GM19468 (cell line): ENCODE measurements at regions not wholly inside any gene's neighbourhood (a gene's known extent, or its start where the extent isn't known, plus 50 kb on each side); places are given as distances from the start of the nearest gene placed in this dataset.
"Not testable (repeated sequence)": the region's sequence is repeated elsewhere in the genome, so short reads cannot be mapped to it uniquely, and the experiment has no call there.

ENCODE experiments used
- ATAC-seq: cut with Tn5 transposase; IDR thresholded peaks from one replicate; pipeline ENCODE4 v1.9.1; 2021; ENCODE audit warnings: mild to moderate bottlenecking, moderate library complexity, moderate number of reproducible peaks; ENCODE audit not compliant: unreplicated experiment; ENCODE audit errors: extremely low read depth

GRCh38 chr2:34815052-34815741, 1216.1 kb upstream of the FAM98A start:
- ATAC-seq: no peak

GRCh38 chr2:34810456-34810855, 1211.4 kb upstream of the FAM98A start:
- ATAC-seq: no peak

DNA sequence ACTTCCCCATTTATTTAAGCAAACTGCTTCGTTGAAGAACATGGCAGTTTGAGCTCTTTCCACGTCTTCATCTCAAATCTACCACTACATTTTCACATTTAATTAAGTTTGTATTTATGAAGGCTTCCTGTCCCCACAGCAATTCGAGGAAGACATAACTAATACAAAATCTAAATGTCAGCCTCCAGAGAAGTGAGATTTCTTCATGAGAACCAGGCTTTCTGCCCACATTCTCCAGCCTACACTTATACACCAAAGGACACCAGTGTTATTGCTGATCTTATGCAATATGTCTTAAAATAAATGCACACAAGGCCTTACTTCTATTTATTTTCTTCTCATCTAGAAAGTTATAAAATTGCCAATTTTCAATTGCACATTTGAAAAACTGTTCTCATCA, 1209.3 kb upstream of the FAM98A start:
- no peak for ATAC-seq

- ATAC-seq: no peak
Measured at GRCh38 chr2:34806891-34807290, 1207.8 kb upstream of the FAM98A start.

- no peak for ATAC-seq
Measured at GRCh38 chr2:34806396-34806795, 1207.3 kb upstream of the FAM98A start.

DNA sequence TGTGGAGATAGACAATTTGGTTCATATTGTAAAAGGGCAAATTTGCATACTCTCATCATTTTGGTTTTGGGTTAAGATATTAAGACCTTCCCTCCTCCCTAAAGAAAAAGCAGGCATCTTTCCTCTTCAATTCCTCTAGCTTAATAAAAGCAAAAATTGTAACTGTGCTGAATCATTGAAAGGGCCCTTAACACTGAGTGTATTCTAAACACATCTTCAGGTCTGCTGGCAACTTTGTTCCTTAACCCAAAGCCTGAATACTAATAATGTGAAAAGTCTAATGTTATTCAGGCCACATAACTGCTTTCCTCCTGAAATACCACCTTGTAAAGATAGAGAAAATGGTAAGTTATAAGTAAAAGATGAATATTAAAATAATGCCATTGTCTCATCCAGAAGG, 1200.5 kb upstream of the FAM98A start:
- no peak for ATAC-seq

DNA sequence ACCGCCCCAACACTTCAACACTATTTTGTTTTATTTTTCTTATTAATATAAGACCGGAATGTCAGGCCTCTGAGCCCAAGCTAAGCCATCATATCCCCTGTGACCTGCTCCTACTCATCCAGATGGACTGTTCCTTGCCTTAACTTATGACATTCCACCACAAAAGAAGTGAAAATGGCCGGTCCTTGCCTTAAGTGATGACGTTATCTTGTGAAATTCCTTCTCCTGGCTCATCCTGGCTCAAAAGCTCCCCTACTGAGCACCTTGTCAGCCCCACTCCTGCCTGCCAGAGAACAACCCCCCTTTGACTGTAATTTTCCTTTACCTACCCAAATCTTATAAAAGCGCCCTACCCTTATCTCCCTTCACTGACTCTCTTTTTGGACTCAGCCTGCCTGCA, 1196.5 kb upstream of the FAM98A start:
- ATAC-seq: not testable (repeated sequence)

GRCh38 chr2:34789169-34789568, 1190.1 kb upstream of the FAM98A start:
- ATAC-seq: no peak

DNA sequence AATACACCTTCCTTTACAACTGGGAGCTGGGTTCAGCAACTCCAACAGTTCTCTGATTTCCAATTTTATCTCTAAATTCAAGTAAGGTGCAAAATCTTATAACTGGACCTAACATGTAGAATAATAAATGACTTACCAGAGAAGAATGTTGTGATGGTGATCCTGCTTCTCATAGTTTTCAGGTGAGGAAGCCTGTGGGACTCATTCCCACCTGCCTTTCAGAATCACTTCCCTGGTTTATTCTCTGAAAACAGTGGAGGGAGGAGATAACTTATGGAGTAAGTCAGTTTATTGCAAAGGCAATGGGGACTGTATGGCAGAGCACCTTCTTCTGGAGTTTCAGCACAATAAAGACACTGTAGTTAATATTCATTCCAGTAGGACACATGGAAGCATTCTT, 1188.2 kb upstream of the FAM98A start:
- ATAC-seq: no peak

DNA sequence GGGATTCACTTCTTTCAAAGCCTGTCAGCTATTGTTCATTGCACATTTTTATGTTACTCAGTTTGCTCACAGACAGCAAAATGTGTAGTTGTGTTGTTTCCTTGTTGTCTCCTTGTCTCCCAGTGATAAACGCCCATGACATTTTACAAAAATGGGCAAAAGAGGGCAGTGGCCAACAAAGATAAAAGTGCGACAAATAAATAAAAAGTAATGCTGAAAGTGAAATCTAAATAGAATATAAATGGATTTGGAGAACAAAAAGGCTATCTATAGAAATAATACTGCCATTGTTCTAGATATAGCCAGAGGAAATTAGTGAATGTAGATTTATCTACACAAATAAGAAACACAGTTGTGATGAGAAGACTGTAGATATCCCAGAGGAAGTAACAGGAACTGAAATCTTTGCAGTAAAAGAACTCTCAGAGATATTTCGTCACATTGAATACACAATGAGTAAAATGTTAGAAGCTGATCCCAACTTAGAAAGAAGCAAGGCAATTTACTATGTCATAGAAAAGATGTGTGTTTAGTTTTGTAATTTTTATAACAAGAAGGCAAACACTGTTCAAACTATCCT, 1186.2 kb upstream of the FAM98A start:
- ATAC-seq: no peak

- no peak for ATAC-seq
Measured at GRCh38 chr2:34784701-34785100, 1185.6 kb upstream of the FAM98A start.

DNA sequence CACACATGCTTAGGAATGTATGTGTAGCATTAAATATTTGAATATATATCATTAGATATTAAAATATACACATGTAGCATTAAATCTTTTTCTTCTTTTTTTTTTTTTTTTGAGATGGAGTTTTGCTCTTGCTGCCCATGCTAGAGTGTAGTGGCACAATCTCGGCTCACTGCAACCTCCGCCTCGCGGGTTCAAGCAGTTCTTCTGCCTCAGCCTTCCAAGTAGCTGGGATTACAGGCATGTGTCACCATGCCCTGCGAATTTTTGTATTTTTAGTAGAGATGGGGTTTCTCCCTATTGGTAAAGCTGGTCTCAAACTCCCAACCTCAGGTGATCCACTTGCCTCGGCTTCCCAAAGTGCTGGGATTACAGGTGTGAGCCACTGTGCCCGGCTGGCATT, 1151.6 kb upstream of the FAM98A start:
- not testable (repeated sequence) for ATAC-seq

- ATAC-seq: no peak
Measured at GRCh38 chr2:34747643-34748042, 1148.5 kb upstream of the FAM98A start.

DNA sequence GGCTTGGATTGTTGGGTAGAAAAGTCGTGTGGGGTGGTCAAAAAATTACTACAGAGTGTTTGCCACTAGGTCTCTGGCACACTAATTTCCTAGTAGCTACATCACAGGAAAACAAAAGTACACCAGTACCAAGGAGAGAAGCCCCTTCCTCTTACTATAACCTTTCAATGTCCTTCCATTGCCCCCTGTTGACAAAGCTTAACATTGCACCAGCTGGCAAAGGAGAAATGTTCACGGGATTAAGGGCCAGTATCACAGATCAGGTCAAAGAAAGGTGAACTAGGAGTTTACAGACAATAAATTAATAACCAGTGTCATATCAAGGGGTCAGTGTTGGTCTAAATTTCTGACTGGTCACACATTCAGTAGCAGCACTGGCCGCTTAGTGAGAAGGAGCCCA, 1139.6 kb upstream of the FAM98A start:
- ATAC-seq: no peak

DNA sequence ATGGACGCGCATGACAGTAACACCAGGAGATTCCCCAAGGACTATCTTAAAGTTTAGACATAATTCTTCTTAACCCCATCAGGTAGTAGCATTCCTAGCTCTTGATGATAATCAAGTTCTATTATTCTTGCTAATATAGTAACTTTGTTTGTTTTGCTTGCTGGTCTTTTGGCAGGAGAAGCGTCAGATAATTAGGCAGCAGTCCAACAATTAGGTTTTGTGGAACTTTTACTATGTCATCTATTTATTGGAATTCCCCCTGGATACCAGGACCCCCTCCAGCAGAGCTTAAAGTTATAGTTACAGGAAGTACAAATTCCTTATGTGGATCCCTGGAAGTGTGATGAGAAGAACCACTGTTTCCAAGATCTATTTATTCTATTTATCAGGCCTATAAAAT, 1138.0 kb upstream of the FAM98A start:
- no peak for ATAC-seq

GRCh38 chr2:34736482-34736881, 1137.4 kb upstream of the FAM98A start:
- peak; percentile 47 for ATAC-seq

DNA sequence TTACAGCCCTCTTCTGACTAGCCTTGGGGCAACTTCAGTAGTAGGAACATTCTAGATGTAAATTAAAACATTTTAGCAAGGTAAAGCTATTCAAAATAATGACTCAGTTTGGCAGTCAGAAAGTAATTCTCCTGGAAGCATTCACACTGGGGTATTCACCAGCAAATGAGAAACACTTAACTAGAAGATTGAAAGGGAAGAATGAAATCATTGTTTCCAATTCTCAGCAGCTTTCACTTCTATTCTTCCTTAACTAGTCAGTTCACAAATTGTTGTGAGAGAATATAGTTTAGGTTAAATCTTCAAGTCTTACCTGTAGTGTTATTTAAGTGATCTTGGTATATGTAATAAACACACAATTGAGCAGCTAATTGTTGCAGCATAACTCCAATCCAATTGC, 1135.6 kb upstream of the FAM98A start:
- ATAC-seq: no peak

- ATAC-seq: no peak
Measured at GRCh38 chr2:34734042-34734441, 1134.9 kb upstream of the FAM98A start.

GRCh38 chr2:34731292-34731691, 1132.2 kb upstream of the FAM98A start:
- no peak for ATAC-seq

GRCh38 chr2:34729845-34730244, 1130.7 kb upstream of the FAM98A start:
- no peak for ATAC-seq

GRCh38 chr2:34724107-34724506, 1125.0 kb upstream of the FAM98A start:
- no peak for ATAC-seq

GRCh38 chr2:34723683-34724082, 1124.6 kb upstream of the FAM98A start:
- ATAC-seq: no peak
